ENCODE measurements at regions not wholly inside any gene's neighbourhood (a gene's known extent, or its start where the extent isn't known, plus 50 kb on each side); places are given as distances from the start of the nearest gene placed in this dataset.

DNA sequence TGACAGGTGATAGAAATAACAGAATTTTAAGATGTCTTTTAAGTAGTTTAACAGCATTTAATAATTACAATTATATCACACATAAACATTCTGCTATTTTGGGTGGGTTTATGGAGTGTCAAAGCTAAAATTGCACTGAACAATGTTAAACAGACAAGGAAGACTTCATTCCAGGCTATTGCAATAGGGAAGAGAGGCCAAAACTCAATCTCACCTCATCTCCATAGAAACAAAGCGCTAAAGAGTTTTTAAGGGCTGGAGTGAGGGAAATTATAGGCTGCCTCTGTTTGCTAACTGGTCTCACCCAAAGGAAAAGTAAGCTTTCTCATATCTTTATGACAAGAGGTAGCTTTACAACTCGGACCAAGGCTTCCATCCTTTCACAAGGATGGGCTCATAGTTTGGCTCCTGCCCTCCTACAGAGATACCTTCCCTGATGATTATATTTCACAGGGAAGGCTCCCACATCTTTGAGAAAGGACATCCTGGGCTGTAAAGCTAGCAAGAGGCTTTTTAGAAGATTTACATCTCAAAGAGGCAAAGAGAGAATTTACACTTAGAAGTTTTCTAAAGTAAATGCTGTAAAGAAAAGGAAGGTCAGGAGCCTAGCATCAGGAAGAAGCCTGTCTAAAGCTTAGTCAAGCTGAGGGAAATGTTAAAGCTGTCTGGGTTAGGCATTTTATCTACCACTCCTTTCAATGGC, 350.2 kb upstream of the IMPG1 start:
- TF ChIP-seq EZH2phosphoT487 (IDR thresholded peaks at IDR 0.05; ENCODE audit: low read depth, severe bottlenecking, unreplicated experiment) (no peak), EZH2 (IDR thresholded peaks at IDR 0.05; ENCODE audit: borderline replicate concordance) (no peak)
- TF ChIP-seq, protein P1, sequence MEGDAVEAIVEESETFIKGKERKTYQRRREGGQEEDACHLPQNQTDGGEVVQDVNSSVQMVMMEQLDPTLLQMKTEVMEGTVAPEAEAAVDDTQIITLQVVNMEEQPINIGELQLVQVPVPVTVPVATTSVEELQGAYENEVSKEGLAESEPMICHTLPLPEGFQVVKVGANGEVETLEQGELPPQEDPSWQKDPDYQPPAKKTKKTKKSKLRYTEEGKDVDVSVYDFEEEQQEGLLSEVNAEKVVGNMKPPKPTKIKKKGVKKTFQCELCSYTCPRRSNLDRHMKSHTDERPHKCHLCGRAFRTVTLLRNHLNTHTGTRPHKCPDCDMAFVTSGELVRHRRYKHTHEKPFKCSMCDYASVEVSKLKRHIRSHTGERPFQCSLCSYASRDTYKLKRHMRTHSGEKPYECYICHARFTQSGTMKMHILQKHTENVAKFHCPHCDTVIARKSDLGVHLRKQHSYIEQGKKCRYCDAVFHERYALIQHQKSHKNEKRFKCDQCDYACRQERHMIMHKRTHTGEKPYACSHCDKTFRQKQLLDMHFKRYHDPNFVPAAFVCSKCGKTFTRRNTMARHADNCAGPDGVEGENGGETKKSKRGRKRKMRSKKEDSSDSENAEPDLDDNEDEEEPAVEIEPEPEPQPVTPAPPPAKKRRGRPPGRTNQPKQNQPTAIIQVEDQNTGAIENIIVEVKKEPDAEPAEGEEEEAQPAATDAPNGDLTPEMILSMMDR (IDR thresholded peaks at IDR 0.05; ENCODE audit: poor library complexity), result no peak
- Histone ChIP-seq H3K27ac (no peak overlapping the region), H3K4me1 (ENCODE audit: insufficient read depth) (peaks cover 7% of the 10 kb centered on the region), H3K9me3 (ENCODE audit: low read depth) (no peaks in the 10 kb centered on the region), H3K36me3 (replicated peaks; ENCODE audit: insufficient read depth, low read depth) (no peaks in the 10 kb centered on the region), H3K9me2 (replicated peaks; ENCODE audit: insufficient read depth) (no peaks in the 10 kb centered on the region), H4K20me1 (ENCODE audit: insufficient read depth, poor library complexity, severe bottlenecking) (no peaks in the 10 kb centered on the region), H3K4me3 (no peak overlapping the region), H2AFZ (no peak overlapping the region), H3K4me2 (no peak overlapping the region), H3K27me3 (no peaks in the 10 kb centered on the region), H3K79me2 (no peaks in the 10 kb centered on the region)
- DNase-seq (ENCODE audit: low spot score), result no peak
- 33% methylated on average over 2 of the region's 2 CpGs for WGBS (ENCODE audit: low lambda C conversion rate, missing lambda C conversion rate)

- Histone ChIP-seq H3K4me3 (no peak overlapping the region), H3K9me2 (replicated peaks; ENCODE audit: insufficient read depth) (no peaks in the 10 kb centered on the region), H3K27ac (no peak overlapping the region), H3K4me1 (ENCODE audit: insufficient read depth) (peaks cover 7% of the 10 kb centered on the region), H3K79me2 (no peaks in the 10 kb centered on the region), H3K9me3 (ENCODE audit: low read depth) (no peaks in the 10 kb centered on the region), H2AFZ (no peak overlapping the region), H4K20me1 (ENCODE audit: insufficient read depth, poor library complexity, severe bottlenecking) (no peaks in the 10 kb centered on the region), H3K36me3 (replicated peaks; ENCODE audit: insufficient read depth, low read depth) (no peaks in the 10 kb centered on the region), H3K27me3 (no peaks in the 10 kb centered on the region), H3K4me2 (no peak overlapping the region)
- 85% methylated on average over 2 of the region's 2 CpGs for WGBS (ENCODE audit: low lambda C conversion rate, missing lambda C conversion rate)
- no peak for DNase-seq (ENCODE audit: low spot score)
- TF ChIP-seq EZH2phosphoT487 (IDR thresholded peaks at IDR 0.05; ENCODE audit: low read depth, severe bottlenecking, unreplicated experiment) (no peak), EZH2 (IDR thresholded peaks at IDR 0.05; ENCODE audit: borderline replicate concordance) (no peak)
- TF ChIP-seq, protein P1 (IDR thresholded peaks at IDR 0.05; ENCODE audit: poor library complexity), result no peak
These were observed 347.6 kb upstream of the IMPG1 start for GRCh38 chr6:76420094-76420493.

DNA sequence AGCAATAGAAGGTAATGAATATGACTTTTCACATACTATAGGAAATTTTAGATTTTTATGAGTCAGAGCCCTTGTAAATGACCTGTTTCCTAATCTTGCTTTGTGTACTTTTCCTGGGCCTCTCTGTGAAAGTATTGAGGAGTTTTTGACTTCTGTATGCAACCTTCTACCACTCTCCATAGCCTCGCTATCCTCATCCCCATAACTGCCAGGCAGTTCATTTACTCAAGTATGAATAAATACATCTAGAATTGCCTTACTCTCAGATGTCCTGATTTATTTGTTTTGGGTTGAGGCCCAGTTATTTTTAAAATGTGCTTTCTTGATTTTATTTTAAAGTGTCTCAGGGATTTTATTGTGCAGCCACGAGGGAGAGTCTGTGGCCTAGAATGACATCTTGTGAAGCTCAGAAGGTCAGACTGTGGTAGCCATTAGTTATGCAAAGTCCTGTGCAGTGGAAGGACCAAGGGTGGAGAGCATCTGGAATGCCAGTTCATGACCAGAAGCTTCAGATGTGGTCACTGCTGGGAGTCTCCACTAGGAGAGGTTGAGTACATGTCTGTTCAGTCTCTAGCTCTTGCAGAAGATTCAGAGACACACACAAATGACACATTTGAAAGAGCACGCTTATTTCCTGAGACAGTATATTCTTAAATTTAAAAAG, 346.2 kb upstream of the IMPG1 start:
- no peaks in the 10 kb centered on the region for H4K20me1 ChIP-seq (ENCODE audit: insufficient read depth, poor library complexity, severe bottlenecking)
- no peak overlapping the region for H3K4me3 ChIP-seq
- 78% methylated on average over 3 of the region's 3 CpGs for WGBS (ENCODE audit: low lambda C conversion rate, missing lambda C conversion rate)
- no peak for DNase-seq (ENCODE audit: low spot score)
- no peak overlapping the region for H3K27ac ChIP-seq
- H3K27me3 ChIP-seq, result no peaks in the 10 kb centered on the region
- no peaks in the 10 kb centered on the region for H3K9me3 ChIP-seq (ENCODE audit: low read depth)
- H3K4me2 ChIP-seq, result no peak overlapping the region
- peaks cover 7% of the 10 kb centered on the region for H3K4me1 ChIP-seq (ENCODE audit: insufficient read depth)
- H2AFZ ChIP-seq, result no peak overlapping the region
- no peaks in the 10 kb centered on the region for H3K9me2 ChIP-seq (replicated peaks; ENCODE audit: insufficient read depth)
- TF ChIP-seq EZH2 (IDR thresholded peaks at IDR 0.05; ENCODE audit: borderline replicate concordance) (no peak), EZH2phosphoT487 (IDR thresholded peaks at IDR 0.05; ENCODE audit: low read depth, severe bottlenecking, unreplicated experiment) (no peak)
- TF ChIP-seq, protein P1 (IDR thresholded peaks at IDR 0.05; ENCODE audit: poor library complexity), result no peak
- H3K79me2 ChIP-seq, result no peaks in the 10 kb centered on the region
- H3K36me3 ChIP-seq (replicated peaks; ENCODE audit: insufficient read depth, low read depth), result no peaks in the 10 kb centered on the region

Data from hepatocyte (in vitro differentiated cells).